ENCODE measurements at regions not wholly inside any gene's neighbourhood (a gene's known extent, or its start where the extent isn't known, plus 50 kb on each side); places are given as distances from the start of the nearest gene placed in this dataset.
"Not testable (repeated sequence)": the region's sequence is repeated elsewhere in the genome, so short reads cannot be mapped to it uniquely, and the experiment has no call there.

DNA sequence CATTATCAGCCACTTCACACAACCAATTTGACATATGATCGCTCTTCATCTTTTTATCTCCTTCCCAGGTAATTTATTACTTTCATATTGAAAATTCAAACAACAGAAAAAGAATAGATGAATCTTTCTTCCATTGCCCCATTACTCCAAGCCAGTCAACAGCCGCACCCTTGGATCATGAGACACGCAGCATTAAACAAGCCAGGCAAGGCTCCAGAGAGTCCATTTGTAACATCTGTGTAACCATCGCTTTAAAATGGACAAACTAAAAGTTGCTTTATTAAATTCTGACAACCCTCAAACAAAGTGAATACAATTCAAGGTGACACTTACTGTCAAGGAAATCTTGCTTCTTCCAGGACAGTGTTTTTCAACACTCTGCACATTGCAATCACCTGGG is 200.3 kb downstream of the EPM2A start:
- DNase-seq, result no peak

DNA sequence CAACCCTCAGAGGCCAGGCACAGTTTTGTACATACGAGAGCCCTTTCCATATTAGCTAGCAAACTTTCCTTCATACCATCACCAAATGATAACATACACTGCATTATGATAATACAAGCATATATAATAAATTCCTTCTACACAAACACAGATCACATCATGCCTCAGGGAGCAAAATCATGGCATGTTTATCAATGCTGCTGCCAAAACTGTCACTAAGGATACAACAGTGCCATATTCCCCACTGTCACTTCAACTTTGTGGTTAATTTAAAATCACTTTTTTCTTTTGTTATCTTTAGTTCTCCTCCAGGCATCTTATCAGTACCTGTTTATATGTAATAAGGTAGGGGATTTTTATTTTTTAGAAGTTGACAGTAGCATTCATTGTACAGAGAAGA is 196.3 kb downstream of the EPM2A start:
- no peak for DNase-seq

GRCh38 chr6:145539831-145540230 is 195.5 kb downstream of the EPM2A start:
- no peak for DNase-seq

- no peak for DNase-seq
Observed at GRCh38 chr6:145540741-145541140, 194.6 kb downstream of the EPM2A start.

DNA sequence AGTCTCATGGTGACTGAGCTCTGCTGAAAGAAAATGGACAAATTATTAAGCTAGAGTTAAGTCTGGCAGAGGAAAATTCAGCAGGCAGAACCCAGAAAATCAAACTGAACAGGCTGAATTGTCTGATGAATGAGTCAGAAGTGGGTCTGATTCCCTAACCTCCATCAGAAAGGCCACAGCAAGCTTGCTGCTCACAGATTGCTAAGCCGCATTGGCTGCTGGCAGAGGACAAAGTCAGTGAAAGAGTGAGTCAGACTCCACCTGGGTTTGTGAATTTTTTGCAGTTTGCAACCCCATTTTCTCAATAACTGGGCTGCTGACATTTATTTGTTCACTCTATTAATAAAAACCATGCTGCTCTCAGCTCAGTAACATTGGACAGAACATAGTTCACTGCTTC is 191.3 kb downstream of the EPM2A start:
- DNase-seq, result no peak

DNA sequence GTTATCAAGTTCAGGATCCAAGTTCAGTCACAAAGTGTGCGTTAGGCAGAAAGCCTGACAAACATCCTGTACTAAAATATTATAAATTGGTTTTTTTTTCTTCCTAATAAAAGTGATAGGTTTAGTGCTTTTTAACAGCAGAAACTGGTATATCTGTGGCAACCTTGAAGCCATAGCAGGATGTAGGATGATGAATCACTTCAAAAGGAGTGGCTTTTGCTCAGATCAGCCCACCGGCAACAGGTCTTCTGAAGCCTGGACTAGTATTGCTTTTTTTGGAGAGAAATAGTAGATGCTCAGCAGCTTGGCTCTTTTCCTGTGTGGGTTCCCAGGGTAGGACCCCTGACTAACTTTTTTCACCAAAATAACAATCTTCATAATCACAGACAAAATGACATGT is 190.8 kb downstream of the EPM2A start:
- DNase-seq, result no peak

- DNase-seq, result no peak
Observed at GRCh38 chr6:145546265-145546664, 189.1 kb downstream of the EPM2A start.

DNA sequence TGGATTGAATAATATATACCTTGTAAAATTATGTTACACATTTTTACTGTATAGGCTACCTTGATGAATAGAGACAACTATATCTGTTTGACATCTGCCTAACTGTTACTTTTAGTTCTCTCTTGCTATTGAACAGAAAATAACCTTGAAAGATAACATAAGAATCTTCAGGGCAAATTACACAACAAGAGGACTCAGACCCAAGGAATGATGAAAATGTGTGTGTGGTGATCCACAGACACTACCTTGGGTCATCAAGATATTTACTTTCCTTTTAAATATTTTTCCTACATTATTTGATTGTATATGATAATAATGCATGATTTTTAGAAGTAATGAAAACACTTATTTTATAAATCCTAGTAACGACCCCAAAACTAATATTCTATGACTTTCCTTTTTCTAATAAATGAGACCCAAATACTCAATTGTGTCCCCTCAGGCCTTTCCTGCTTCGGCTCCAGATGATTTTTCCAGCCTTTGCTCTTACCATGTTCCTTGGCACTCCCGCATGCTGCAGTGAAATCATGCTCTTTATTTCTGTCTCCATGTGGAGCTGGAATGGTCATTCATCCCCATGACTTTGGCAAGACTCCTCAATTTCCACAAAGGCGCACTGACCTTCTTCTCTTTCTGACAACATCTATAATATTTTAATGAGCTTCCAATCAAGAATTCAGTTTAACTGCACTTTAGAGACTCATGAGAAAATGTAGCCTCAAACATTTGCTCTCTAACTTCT is 187.6 kb downstream of the EPM2A start:
- DNase-seq, result no peak

GRCh38 chr6:145548933-145549648 is 186.2 kb downstream of the EPM2A start:
- no peak for DNase-seq

GRCh38 chr6:145551164-145551563 is 184.2 kb downstream of the EPM2A start:
- DNase-seq, result no peak

- DNase-seq, result no peak
Observed at GRCh38 chr6:145555084-145555483, 180.2 kb downstream of the EPM2A start.

- DNase-seq, result no peak
Observed at GRCh38 chr6:145557474-145557873, 177.8 kb downstream of the EPM2A start.

GRCh38 chr6:145559836-145560235 is 175.5 kb downstream of the EPM2A start:
- no peak for DNase-seq

- no peak for DNase-seq
Observed at GRCh38 chr6:145561095-145562072, 173.9 kb downstream of the EPM2A start.

DNA sequence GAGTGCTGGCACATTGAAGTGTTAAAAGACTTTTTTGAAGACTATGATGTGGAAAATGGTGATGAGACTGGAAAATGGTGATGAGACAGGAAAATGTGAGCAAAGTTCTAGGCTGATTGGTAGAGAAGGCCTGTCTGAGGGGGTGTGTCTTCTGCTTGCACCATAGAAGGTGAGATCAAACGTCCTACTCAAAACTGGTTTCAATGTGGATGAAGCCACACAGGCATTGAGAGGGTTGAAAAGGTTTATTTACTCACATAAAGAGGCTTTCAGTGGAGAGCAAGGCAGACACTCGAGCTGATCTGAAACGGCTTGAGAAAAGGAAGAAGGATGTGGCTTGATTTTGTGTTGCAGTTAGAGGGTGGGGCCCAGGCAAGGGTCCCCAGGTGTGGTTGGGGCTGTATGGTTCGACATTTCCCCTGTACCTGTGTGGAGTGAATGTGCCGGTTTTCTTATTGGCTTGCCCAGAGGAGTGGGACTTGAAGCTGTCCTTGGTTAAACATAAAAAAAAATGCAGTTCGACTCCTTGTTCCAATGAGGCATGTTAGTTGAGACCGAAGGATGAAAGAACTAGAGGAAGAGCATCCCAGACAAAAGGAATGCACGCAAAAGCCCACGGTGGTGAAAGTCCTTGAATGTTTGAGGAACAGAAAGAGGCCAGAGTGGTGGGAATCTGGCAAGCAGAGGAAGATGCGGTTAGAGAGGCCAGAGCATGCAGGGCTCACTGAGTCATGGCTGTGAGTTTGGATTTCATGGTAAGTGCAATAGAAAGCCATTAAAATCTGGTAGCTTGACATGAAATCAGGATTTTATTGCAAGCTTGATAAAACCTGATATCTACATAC is 172.3 kb downstream of the EPM2A start:
- no peak for DNase-seq

- no peak for DNase-seq
Observed at GRCh38 chr6:145564553-145564952, 170.8 kb downstream of the EPM2A start.

- no peak for DNase-seq
Observed at GRCh38 chr6:145567684-145568252, 167.6 kb downstream of the EPM2A start.

- no peak for DNase-seq
Observed at GRCh38 chr6:145569140-145569539, 166.2 kb downstream of the EPM2A start.

DNA sequence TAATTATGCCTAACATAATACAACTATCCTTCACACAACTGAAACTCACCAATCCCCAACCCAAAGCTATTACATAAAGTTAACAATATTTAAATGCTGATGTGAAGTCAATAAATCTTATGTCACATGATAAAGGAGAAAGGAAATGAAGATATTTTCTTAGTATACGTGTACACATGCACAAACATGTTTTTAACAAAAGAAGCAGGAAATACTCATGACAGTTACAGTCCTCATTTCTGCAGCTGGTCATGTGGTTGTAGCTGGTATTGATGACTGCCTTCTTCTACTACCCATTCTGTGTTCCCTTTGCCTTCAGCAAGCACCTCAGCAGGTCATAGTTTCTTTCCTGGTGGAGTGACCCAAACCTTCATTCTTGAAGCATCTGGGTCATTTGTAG is 165.0 kb downstream of the EPM2A start:
- DNase-seq, result not testable (repeated sequence)

- DNase-seq, result not testable (repeated sequence)
Observed at GRCh38 chr6:145574269-145574668, 161.1 kb downstream of the EPM2A start.

Data from activated gamma-delta T cell (primary cell).